Central memory CD8-positive, alpha-beta T cell (primary cell): ENCODE measurements at regions not wholly inside any gene's neighbourhood (a gene's known extent, or its start where the extent isn't known, plus 50 kb on each side); places are given as distances from the start of the nearest gene placed in this dataset.
"Not testable (repeated sequence)": the region's sequence is repeated elsewhere in the genome, so short reads cannot be mapped to it uniquely, and the experiment has no call there.

ENCODE experiments used
- ATAC-seq: fragments of 150-1000 bp; cut with Tn5 transposase; replicated peaks from 2 replicates; pipeline ENCODE4 v1.10.0; 2022; ENCODE audit warnings: mild to moderate bottlenecking, moderate FRiP score, moderate number of reproducible peaks; ENCODE audit not compliant: poor library complexity, severe bottlenecking; ENCODE audit errors: extremely low read depth
- DNase-seq, 2 donors: peaks; one replicate each; pipeline ENCODE4 v3.0.0; 2021; ENCODE audit warnings: low spot score in 2 of 2
- H3K27ac Mint-ChIP-seq: one replicate; pipeline ENCODE4 v1.8.0; 2022; ENCODE audit warnings: low read depth, mild to moderate bottlenecking, moderate library complexity, mixed read lengths
- H3K27me3 Mint-ChIP-seq: one replicate; pipeline ENCODE4 v1.8.0; 2022; ENCODE audit warnings: mixed read lengths
- H3K36me3 Mint-ChIP-seq: one replicate; pipeline ENCODE4 v1.8.0; 2022; ENCODE audit warnings: mild to moderate bottlenecking, moderate library complexity, mixed read lengths; ENCODE audit not compliant: insufficient read depth
- H3K4me1 Mint-ChIP-seq: one replicate; pipeline ENCODE4 v1.8.0; 2022; ENCODE audit warnings: mixed read lengths
- H3K4me3 Mint-ChIP-seq: one replicate; pipeline ENCODE4 v1.8.0; 2022; ENCODE audit warnings: mild to moderate bottlenecking, moderate library complexity, mixed read lengths
- H3K9me3 Mint-ChIP-seq: one replicate; pipeline ENCODE4 v1.8.0; 2022; ENCODE audit warnings: mixed read lengths

- not testable (repeated sequence) for DNase-seq, ATAC-seq, H3K27ac Mint-ChIP-seq, H3K27me3 Mint-ChIP-seq, H3K4me1 Mint-ChIP-seq, H3K36me3 Mint-ChIP-seq, H3K4me3 Mint-ChIP-seq
- H3K9me3 Mint-ChIP-seq: peaks cover 10% of the 10 kb centered on the region
Observed at GRCh38 chr9:22658484-22658883, 211.9 kb downstream of the DMRTA1 start.

GRCh38 chr9:22682536-22682935, 235.9 kb downstream of the DMRTA1 start:
- Mint-ChIP-seq H3K27me3 (no peaks in the 10 kb centered on the region), H3K27ac (no peak overlapping the region), H3K9me3 (peaks cover 11% of the 10 kb centered on the region), H3K36me3 (no peaks in the 10 kb centered on the region), H3K4me1 (no peaks in the 10 kb centered on the region), H3K4me3 (no peak overlapping the region)
- ATAC-seq (no peak), DNase-seq (no peak)

- Mint-ChIP-seq H3K9me3 (peaks cover 11% of the 10 kb centered on the region), H3K27me3 (no peaks in the 10 kb centered on the region), H3K4me1 (no peaks in the 10 kb centered on the region), H3K36me3 (no peaks in the 10 kb centered on the region), H3K27ac (no peak overlapping the region), H3K4me3 (no peak overlapping the region)
- ATAC-seq (no peak), DNase-seq (no peak)
Observed at GRCh38 chr9:22682961-22683699, 236.5 kb downstream of the DMRTA1 start.

- Mint-ChIP-seq H3K9me3 (peaks cover 11% of the 10 kb centered on the region), H3K27me3 (no peaks in the 10 kb centered on the region), H3K36me3 (no peaks in the 10 kb centered on the region), H3K4me3 (no peak overlapping the region), H3K4me1 (no peaks in the 10 kb centered on the region), H3K27ac (no peak overlapping the region)
- no peak for ATAC-seq
- DNase-seq: no peak
Observed at GRCh38 chr9:22683700-22684075, 237.1 kb downstream of the DMRTA1 start.

GRCh38 chr9:22693156-22693555, 246.5 kb downstream of the DMRTA1 start:
- peaks cover 24% of the 10 kb centered on the region for H3K9me3 Mint-ChIP-seq
- H3K27ac Mint-ChIP-seq: no peak overlapping the region
- ATAC-seq: no peak

GRCh38 chr9:22700171-22700570, 253.5 kb downstream of the DMRTA1 start:
- Mint-ChIP-seq H3K36me3 (no peaks in the 10 kb centered on the region), H3K4me1 (no peaks in the 10 kb centered on the region), H3K4me3 (no peak overlapping the region), H3K9me3 (peaks cover 9% of the 10 kb centered on the region), H3K27me3 (no peaks in the 10 kb centered on the region), H3K27ac (no peak overlapping the region)
- no peak for DNase-seq
- ATAC-seq: no peak

More at GRCh38 chr9:22693156-22693555, 246.5 kb downstream of the DMRTA1 start:
- Mint-ChIP-seq H3K4me1 (no peaks in the 10 kb centered on the region), H3K4me3 (no peak overlapping the region), H3K36me3 (no peaks in the 10 kb centered on the region), H3K27me3 (no peaks in the 10 kb centered on the region)
- DNase-seq: no peak

GRCh38 chr9:22718653-22719052, 272.0 kb downstream of the DMRTA1 start:
- Mint-ChIP-seq H3K9me3 (peaks cover 12% of the 10 kb centered on the region), H3K27ac (no peak overlapping the region), H3K36me3 (no peaks in the 10 kb centered on the region), H3K27me3 (no peaks in the 10 kb centered on the region), H3K4me3 (no peak overlapping the region), H3K4me1 (no peaks in the 10 kb centered on the region)
- DNase-seq (no peak), ATAC-seq (no peak)

- H3K9me3 Mint-ChIP-seq: peaks cover 16% of the 10 kb centered on the region
- no peaks in the 10 kb centered on the region for H3K36me3 Mint-ChIP-seq
- no peak for ATAC-seq
- no peak overlapping the region for H3K4me3 Mint-ChIP-seq
- DNase-seq: no peak
- H3K4me1 Mint-ChIP-seq: no peaks in the 10 kb centered on the region
- no peaks in the 10 kb centered on the region for H3K27me3 Mint-ChIP-seq
- H3K27ac Mint-ChIP-seq: no peak overlapping the region
Observed at GRCh38 chr9:22722492-22722891, 275.9 kb downstream of the DMRTA1 start.

GRCh38 chr9:22731786-22732185, 285.2 kb downstream of the DMRTA1 start:
- ATAC-seq (no peak), DNase-seq (no peak)
- no peaks in the 10 kb centered on the region for H3K36me3 Mint-ChIP-seq
- H3K4me3 Mint-ChIP-seq: no peak overlapping the region
- peaks cover 24% of the 10 kb centered on the region for H3K9me3 Mint-ChIP-seq
- no peaks in the 10 kb centered on the region for H3K27me3 Mint-ChIP-seq
- H3K27ac Mint-ChIP-seq: no peak overlapping the region
- no peaks in the 10 kb centered on the region for H3K4me1 Mint-ChIP-seq

GRCh38 chr9:22739712-22740111, 293.1 kb downstream of the DMRTA1 start:
- H3K4me1 Mint-ChIP-seq: no peaks in the 10 kb centered on the region
- H3K36me3 Mint-ChIP-seq: no peaks in the 10 kb centered on the region
- no peak overlapping the region for H3K4me3 Mint-ChIP-seq
- H3K27me3 Mint-ChIP-seq: no peaks in the 10 kb centered on the region
- no peak overlapping the region for H3K27ac Mint-ChIP-seq
- peaks cover 14% of the 10 kb centered on the region for H3K9me3 Mint-ChIP-seq
- ATAC-seq (no peak), DNase-seq (no peak)

GRCh38 chr9:22740781-22741180, 294.2 kb downstream of the DMRTA1 start:
- no peak overlapping the region for H3K4me3 Mint-ChIP-seq
- no peak overlapping the region for H3K27ac Mint-ChIP-seq

GRCh38 chr9:22742401-22742800, 295.8 kb downstream of the DMRTA1 start:
- DNase-seq (no peak), ATAC-seq (no peak)
- no peaks in the 10 kb centered on the region for H3K4me1 Mint-ChIP-seq
- H3K4me3 Mint-ChIP-seq: no peak overlapping the region
- no peaks in the 10 kb centered on the region for H3K27me3 Mint-ChIP-seq
- peaks cover 14% of the 10 kb centered on the region for H3K9me3 Mint-ChIP-seq
- H3K36me3 Mint-ChIP-seq: no peaks in the 10 kb centered on the region
- H3K27ac Mint-ChIP-seq: no peak overlapping the region

More at GRCh38 chr9:22740781-22741180, 294.2 kb downstream of the DMRTA1 start:
- no peak for DNase-seq
- ATAC-seq: no peak
- Mint-ChIP-seq H3K9me3 (peaks cover 14% of the 10 kb centered on the region), H3K36me3 (no peaks in the 10 kb centered on the region), H3K27me3 (no peaks in the 10 kb centered on the region), H3K4me1 (no peaks in the 10 kb centered on the region)

GRCh38 chr9:22773501-22774220, 327.0 kb downstream of the DMRTA1 start:
- Mint-ChIP-seq H3K4me3 (no peak overlapping the region), H3K27me3 (no peaks in the 10 kb centered on the region), H3K9me3 (peaks cover 14% of the 10 kb centered on the region), H3K4me1 (no peaks in the 10 kb centered on the region), H3K36me3 (no peaks in the 10 kb centered on the region), H3K27ac (no peak overlapping the region)
- ATAC-seq: no peak
- DNase-seq: no peak
